ENCODE measurements at regions not wholly inside any gene's neighbourhood (a gene's known extent, or its start where the extent isn't known, plus 50 kb on each side); places are given as distances from the start of the nearest gene placed in this dataset.

DNA sequence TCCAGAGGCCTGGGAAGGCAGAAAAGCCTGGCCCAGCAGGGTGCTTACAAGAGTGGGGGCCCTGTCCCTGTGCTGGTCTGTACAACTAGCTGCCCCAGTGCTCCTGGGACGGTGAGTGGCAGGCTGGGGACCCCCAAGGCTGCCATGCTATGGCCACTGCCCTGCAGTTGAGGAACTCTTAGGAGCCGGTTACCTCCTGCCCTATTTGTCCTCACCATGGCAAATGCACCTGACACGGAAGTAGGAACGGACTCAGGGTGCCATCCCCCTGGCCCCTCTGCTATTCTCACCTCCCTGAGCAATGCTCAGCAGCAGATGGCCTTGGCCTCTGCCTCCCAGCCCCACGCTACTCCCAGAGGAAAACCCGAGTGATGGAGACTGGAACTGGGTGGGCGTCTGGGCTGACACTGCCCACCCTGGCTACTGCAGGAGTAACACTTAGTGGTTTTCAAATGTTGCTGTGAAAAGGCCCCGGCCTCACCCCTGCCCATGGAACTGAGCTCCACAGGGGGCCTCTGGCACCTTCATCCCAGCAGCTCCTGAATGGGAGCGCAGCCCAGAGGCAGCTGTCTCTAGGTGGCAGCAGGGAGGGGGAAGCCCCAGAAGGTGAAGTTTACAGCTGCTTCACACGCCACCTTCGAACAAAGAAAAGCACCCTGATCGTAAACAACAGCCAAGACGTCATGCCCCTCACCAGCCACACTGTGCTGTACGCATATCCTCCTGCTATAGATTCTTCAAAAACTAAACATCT is 105.3 kb downstream of the CTTN start:
- intact Hi-C loops (cut with micrococcal nuclease): no loop called here
- no peak for DNase-seq
- CTCF ChIA-PET: no interaction called here

DNA sequence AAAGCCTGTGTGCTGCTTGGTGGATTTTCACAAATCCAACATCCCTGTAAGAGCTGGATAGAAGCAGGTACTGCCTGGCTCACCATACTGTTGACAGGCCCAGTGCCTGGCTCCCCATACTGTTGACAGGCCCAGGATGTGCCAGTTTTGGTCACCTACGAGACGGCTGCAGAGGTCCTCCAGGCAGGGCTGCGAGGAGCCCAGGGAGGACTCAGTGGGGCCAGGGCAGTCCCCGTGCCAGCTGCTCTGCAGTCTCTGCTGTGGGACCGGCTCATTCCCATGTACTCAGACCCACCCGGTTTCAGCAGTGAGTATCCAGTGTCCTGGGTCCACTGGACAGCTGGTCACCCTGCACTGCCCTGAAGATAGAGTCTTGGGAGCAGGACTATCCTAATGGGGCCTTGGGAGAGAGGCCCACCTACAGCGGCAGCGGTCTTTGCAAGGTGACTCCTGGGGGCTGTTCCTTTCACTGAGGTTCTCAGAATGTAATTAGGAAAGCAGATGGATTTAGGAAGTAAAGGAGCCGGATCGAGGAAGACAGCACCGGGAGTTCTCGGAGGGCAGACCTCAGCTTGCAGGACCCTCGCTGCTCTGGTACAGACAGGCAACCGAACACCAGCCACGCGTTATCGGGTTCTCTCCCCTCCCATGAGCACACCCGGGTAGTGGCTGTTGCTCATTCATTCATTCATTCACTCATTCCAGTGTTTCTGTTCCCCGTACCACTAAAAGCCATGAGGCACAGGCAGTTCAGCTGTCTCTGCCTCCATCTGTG is 106.1 kb downstream of the CTTN start:
- no peak for DNase-seq
- no peaks in the 10 kb centered on the region for H3K9me3 Mint-ChIP-seq
- H3K4me3 Mint-ChIP-seq: no peak overlapping the region
- no peaks in the 10 kb centered on the region for H3K4me1 Mint-ChIP-seq (ENCODE audit: low read depth)
- H3K27ac Mint-ChIP-seq: no peak overlapping the region
- no peaks in the 10 kb centered on the region for H3K36me3 Mint-ChIP-seq
- intact Hi-C loops (cut with micrococcal nuclease): no loop called here
- ChIA-PET CTCF (no interaction called here), POLR2A (no interaction called here)
- peaks cover 8% of the 10 kb centered on the region for H3K27me3 Mint-ChIP-seq

More for the DNA sequence above, 105.3 kb downstream of the CTTN start:
- H3K36me3 Mint-ChIP-seq: no peaks in the 10 kb centered on the region
- peaks cover 8% of the 10 kb centered on the region for H3K27me3 Mint-ChIP-seq
- POLR2A ChIA-PET: no interaction called here
- no peak overlapping the region for H3K27ac Mint-ChIP-seq
- H3K9me3 Mint-ChIP-seq: no peaks in the 10 kb centered on the region
- H3K4me3 Mint-ChIP-seq: no peak overlapping the region
- H3K4me1 Mint-ChIP-seq (ENCODE audit: low read depth): no peaks in the 10 kb centered on the region

DNA sequence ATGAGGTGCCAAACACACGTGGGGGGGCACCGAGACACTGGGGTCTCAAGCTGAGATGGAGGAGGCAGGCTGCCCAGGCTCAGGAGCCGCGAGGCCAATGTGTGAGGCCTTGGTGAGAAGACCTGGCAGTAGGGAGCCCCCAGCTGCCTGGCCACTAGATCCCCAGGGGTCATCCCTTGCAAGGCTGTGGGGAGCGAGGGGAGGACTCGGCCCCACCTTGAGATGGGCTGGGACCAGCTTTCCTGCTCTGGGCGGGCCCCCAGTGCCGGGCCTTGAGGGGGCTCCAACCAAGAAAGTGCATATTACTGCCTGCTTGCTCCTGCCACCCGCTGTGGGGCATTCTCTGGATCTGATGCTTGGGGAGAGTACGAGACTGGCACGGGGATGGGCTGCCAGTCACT is 107.0 kb downstream of the CTTN start:
- CTCF ChIA-PET: no interaction called here
- intact Hi-C loops (cut with micrococcal nuclease): no loop called here
- POLR2A ChIA-PET: no interaction called here
- peaks cover 8% of the 10 kb centered on the region for H3K27me3 Mint-ChIP-seq
- no peak overlapping the region for H3K27ac Mint-ChIP-seq
- H3K9me3 Mint-ChIP-seq: no peaks in the 10 kb centered on the region
- H3K4me1 Mint-ChIP-seq (ENCODE audit: low read depth): no peaks in the 10 kb centered on the region
- DNase-seq: no peak
- no peaks in the 10 kb centered on the region for H3K36me3 Mint-ChIP-seq
- H3K4me3 Mint-ChIP-seq: no peak overlapping the region

DNA sequence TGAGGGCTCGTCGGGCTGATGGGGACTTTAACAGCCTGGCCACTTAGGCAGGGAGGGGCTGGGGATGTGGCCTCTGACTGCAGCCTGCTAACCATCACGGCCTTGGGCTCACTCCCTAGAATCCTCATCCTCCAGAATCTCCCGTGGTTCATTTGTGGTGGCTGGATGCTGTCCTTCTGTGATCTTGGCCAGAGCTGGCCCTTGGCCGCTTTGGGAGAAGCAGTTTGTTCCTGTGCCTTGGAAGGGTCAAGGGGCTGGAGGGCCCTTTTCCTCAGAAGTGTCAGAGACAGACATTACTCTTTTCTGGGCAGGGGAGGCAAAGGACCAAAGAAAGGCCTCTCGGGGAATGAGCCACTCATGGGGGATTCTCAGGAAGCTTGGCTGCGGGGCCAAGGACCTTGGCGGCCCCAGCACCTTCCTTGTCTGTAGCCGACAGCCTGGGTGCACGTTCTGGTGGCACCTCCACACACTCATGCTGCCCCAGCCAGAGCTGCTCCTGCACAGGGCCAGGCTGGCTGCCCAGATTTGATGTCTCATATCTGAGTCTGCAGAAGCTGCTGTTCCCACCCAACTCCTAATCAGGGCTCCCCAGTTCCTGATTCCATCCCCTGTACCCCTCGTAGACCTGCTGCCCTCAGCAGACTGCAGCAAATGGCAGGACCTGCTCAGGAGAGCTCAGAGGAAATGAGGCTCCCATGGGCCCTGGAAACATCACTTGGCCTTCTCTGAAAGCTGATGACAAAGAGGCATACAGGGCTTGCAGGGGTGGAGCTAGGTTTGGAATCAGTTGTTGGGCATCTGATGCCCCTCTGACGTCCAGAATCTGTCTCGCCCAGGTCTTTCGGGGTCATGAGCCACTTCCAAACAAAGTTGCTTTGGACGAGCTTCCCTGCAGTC is 107.7 kb downstream of the CTTN start:
- intact Hi-C loops (cut with micrococcal nuclease): no loop called here
- no peak for DNase-seq
- no peak overlapping the region for H3K27ac Mint-ChIP-seq
- ChIA-PET POLR2A (no interaction called here), CTCF (no interaction called here)
- no peaks in the 10 kb centered on the region for H3K4me1 Mint-ChIP-seq (ENCODE audit: low read depth)
- H3K27me3 Mint-ChIP-seq: peaks cover 12% of the 10 kb centered on the region
- H3K9me3 Mint-ChIP-seq: no peaks in the 10 kb centered on the region
- no peaks in the 10 kb centered on the region for H3K36me3 Mint-ChIP-seq
- no peak overlapping the region for H3K4me3 Mint-ChIP-seq

DNA sequence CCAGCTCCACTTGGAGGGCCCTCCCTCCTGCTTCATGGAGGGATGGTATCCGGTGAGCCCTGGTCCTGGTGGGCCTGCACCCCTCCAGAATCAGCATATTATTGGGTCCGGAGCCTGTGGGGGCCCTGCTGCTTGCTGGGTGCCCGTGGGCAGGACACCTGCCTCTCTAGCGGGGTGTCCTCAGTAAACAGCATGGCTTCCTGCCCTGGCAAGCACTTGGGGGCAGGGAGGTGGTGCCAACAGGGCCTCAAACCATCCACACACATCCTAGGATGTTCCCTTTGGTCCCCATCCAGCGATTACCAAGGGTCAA is 108.3 kb downstream of the CTTN start:
- peaks cover 13% of the 10 kb centered on the region for H3K27me3 Mint-ChIP-seq
- H3K27ac Mint-ChIP-seq: no peak overlapping the region
- no peak for DNase-seq
- no peaks in the 10 kb centered on the region for H3K36me3 Mint-ChIP-seq
- H3K4me1 Mint-ChIP-seq (ENCODE audit: low read depth): no peaks in the 10 kb centered on the region
- intact Hi-C loops (cut with micrococcal nuclease): no loop called here
- H3K4me3 Mint-ChIP-seq: no peak overlapping the region
- peaks cover 2% of the 10 kb centered on the region for H3K9me3 Mint-ChIP-seq
- POLR2A ChIA-PET: no interaction called here
- CTCF ChIA-PET: no interaction called here

DNA sequence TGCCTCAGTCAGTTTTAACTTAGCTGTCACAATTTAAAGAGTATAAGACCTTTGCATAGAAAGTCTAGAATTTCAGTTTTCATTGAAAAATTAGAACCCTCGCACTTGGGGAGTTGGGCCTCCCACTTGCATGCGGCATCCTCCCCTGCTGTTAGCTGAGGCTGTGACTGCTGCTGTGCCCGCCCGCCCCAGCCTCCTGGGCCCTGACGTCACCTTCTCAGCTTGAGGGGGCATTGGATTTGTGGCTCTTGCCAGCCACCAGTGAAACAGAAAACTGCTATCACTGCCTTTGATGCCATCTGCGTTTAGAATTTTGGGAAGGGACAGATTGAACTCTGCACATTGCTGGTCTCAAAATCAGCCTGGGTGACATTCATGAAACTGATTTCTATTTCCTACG is 108.7 kb downstream of the CTTN start:
- Mint-ChIP-seq H3K27me3 (peaks cover 13% of the 10 kb centered on the region), H3K4me3 (no peak overlapping the region), H3K27ac (no peak overlapping the region), H3K9me3 (peaks cover 6% of the 10 kb centered on the region), H3K36me3 (peaks cover 1% of the 10 kb centered on the region), H3K4me1 (ENCODE audit: low read depth) (no peaks in the 10 kb centered on the region)
- ChIA-PET POLR2A (no interaction called here), CTCF (no interaction called here)
- intact Hi-C loops (cut with micrococcal nuclease): no loop called here
- no peak for DNase-seq

DNA sequence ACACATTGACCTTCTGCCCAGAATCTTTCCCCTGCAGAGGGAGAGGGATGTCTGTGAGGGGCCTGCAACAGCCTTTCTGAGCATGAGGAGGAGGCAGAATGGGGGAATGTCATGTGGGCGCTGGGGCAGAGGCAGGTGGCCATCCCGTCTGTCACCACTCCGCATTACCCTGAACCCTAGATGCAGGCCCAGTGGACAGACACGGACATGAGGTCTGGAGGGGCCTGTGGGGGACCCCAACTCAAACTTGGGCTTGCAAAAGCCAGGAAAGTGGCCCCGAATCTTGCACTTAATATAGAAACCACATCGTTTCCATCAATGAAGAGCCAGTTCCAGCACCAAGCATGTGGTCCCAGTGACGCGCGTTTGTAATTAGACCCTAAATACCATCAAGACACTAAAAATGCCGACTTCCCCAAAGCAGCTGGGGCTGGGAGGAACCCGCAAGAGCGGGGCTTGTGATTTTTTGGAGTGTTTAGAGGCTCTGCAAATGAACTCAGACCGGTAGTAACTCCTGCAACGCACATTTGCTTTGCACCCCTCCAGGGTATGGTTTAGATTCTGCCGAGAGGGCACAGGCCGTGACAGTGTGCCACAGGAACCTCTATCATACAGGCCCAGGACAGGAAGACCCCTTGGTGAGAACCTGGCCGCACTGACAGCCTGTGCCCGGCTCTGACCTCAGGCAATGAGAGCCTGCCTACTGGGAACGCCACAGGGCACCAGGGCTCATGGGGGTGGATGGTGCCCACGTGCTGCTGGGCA is 109.3 kb downstream of the CTTN start:
- Mint-ChIP-seq H3K27me3 (peaks cover 13% of the 10 kb centered on the region), H3K9me3 (peaks cover 12% of the 10 kb centered on the region), H3K36me3 (peaks cover 5% of the 10 kb centered on the region), H3K4me3 (no peak overlapping the region), H3K4me1 (ENCODE audit: low read depth) (no peaks in the 10 kb centered on the region), H3K27ac (no peak overlapping the region)
- ChIA-PET POLR2A (no interaction called here), CTCF (no interaction called here)
- intact Hi-C loops (cut with micrococcal nuclease): no loop called here
- no peak for DNase-seq

DNA sequence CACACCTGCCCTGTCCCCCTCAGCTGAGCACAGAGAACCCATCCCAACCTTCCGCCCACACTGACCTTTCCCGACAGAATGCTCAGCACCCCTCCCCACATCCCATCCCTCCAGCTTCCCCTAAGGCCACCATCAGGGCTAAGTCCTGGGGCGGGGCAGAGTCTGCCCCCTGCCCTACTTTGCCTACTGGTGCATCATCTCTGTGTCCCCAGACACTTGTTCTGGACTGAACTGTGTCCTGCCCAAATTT is 109.8 kb downstream of the CTTN start:
- Mint-ChIP-seq H3K4me1 (ENCODE audit: low read depth) (no peaks in the 10 kb centered on the region), H3K9me3 (peaks cover 17% of the 10 kb centered on the region), H3K36me3 (peaks cover 5% of the 10 kb centered on the region), H3K27ac (no peak overlapping the region), H3K4me3 (no peak overlapping the region), H3K27me3 (peaks cover 13% of the 10 kb centered on the region)
- DNase-seq: no peak
- CTCF ChIA-PET: no interaction called here
- intact Hi-C loops (cut with micrococcal nuclease): no loop called here
- POLR2A ChIA-PET: no interaction called here

DNA sequence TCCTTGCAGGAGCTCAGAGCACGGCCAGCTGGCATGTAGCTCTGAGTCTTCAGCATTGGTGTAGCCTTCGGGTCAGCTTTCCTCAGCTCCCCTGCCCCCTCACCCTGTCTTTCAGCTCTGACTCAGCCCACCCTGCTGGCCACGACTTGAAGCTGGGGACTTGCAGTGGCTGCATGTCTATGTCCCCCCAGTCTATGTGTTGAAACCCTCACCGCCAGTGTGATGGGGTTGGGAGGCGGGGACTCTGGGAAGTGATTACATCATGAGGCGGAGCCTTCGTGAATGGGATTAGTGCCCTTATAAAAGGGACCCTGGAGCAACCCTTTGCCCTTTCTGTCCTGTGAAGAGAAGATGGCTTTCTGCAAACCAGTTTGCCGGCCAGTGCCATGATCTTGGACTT is 111.1 kb downstream of the CTTN start:
- ChIA-PET CTCF (no interaction called here), POLR2A (no interaction called here)
- no peak overlapping the region for H3K4me3 Mint-ChIP-seq
- H3K36me3 Mint-ChIP-seq: peaks cover 5% of the 10 kb centered on the region
- no peaks in the 10 kb centered on the region for H3K4me1 Mint-ChIP-seq (ENCODE audit: low read depth)
- peaks cover 12% of the 10 kb centered on the region for H3K27me3 Mint-ChIP-seq
- no peak overlapping the region for H3K27ac Mint-ChIP-seq
- peaks cover 26% of the 10 kb centered on the region for H3K9me3 Mint-ChIP-seq
- no peak for DNase-seq
- intact Hi-C loops (cut with micrococcal nuclease): no loop called here

DNA sequence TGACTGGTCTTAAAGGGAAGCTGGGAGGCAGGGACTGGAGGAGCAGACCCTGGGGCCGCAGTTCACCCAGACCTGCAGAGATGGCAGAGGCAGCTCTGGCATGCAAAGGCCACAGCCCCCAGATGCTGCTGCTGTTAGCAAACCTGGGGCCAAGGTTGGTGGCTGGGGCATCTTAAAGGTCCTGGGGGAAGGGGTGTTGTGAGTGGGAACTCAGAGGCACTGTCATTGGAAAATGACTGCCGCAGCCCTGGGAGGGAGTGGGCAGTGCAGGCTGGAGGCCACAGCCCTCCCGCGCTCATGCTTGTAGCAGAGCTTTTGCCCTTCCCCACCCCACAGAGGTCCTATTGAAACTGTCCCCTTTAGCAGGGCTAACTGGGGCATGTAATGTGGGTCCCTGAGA is 111.8 kb downstream of the CTTN start:
- intact Hi-C loops (cut with micrococcal nuclease): no loop called here
- no peak overlapping the region for H3K4me3 Mint-ChIP-seq
- H3K9me3 Mint-ChIP-seq: peaks cover 26% of the 10 kb centered on the region
- no peak for DNase-seq
- no peak overlapping the region for H3K27ac Mint-ChIP-seq
- ChIA-PET CTCF (no interaction called here), POLR2A (no interaction called here)
- peaks cover 5% of the 10 kb centered on the region for H3K36me3 Mint-ChIP-seq
- H3K4me1 Mint-ChIP-seq (ENCODE audit: low read depth): no peaks in the 10 kb centered on the region
- peaks cover 8% of the 10 kb centered on the region for H3K27me3 Mint-ChIP-seq

DNA sequence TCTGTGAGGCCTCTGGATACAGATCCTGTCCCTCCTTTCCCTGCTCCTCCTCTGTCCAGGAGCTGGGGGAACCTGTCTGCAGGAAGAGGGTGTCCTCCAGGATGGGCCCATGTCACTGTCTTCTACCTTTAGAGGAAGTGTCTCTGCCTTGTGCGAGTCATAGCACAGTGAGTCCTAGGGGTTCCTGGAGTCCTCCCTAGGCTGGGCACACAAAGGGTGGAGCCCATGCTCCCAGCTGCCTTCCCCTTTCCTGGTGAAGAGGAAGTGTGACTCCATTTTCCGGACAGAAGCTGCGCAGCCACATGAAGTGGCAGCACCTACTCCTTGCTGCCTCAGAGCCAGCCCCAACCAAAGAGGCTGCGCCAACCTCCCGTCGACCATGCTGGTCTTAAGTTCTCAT is 112.2 kb downstream of the CTTN start:
- Mint-ChIP-seq H3K27ac (no peak overlapping the region), H3K4me3 (no peak overlapping the region), H3K36me3 (peaks cover 5% of the 10 kb centered on the region), H3K27me3 (peaks cover 7% of the 10 kb centered on the region), H3K4me1 (ENCODE audit: low read depth) (no peaks in the 10 kb centered on the region), H3K9me3 (peaks cover 26% of the 10 kb centered on the region)
- ChIA-PET CTCF (no interaction called here), POLR2A (no interaction called here)
- intact Hi-C loops (cut with micrococcal nuclease): no loop called here
- no peak for DNase-seq

DNA sequence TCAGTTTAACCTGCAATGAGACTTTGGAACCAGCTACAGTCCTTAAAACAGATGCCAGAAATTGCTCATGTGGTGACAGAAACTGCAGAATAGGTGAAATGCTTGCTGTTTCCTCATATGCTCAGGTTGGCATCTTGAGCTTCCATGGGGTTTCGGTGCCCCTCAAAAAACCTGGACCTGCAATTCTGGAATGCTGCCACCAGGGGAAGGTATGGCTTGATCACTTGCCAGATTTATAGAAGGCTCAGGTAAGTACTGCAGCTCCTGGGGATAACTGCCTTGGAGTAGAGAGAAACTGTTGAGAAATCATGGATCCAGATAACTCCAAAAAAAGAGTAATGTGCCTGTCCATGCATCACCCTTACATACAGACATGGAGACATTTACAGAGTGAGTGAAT is 113.0 kb downstream of the CTTN start:
- peaks cover 13% of the 10 kb centered on the region for H3K27me3 Mint-ChIP-seq
- POLR2A ChIA-PET: no interaction called here
- peaks cover 5% of the 10 kb centered on the region for H3K36me3 Mint-ChIP-seq
- no peak for DNase-seq
- CTCF ChIA-PET: no interaction called here
- no peak overlapping the region for H3K27ac Mint-ChIP-seq
- intact Hi-C loops (cut with micrococcal nuclease): no loop called here
- H3K4me3 Mint-ChIP-seq: no peak overlapping the region
- no peaks in the 10 kb centered on the region for H3K4me1 Mint-ChIP-seq (ENCODE audit: low read depth)
- H3K9me3 Mint-ChIP-seq: peaks cover 26% of the 10 kb centered on the region
